Fibroblast of upper back skin (primary cell): ENCODE measurements at regions not wholly inside any gene's neighbourhood (a gene's known extent, or its start where the extent isn't known, plus 50 kb on each side); places are given as distances from the start of the nearest gene placed in this dataset.
"Not testable (repeated sequence)": the region's sequence is repeated elsewhere in the genome, so short reads cannot be mapped to it uniquely, and the experiment has no call there.

Experiments
- DNase-seq: peaks from one replicate; pipeline ENCODE4 v3.0.0-alpha.2; 2013

DNA sequence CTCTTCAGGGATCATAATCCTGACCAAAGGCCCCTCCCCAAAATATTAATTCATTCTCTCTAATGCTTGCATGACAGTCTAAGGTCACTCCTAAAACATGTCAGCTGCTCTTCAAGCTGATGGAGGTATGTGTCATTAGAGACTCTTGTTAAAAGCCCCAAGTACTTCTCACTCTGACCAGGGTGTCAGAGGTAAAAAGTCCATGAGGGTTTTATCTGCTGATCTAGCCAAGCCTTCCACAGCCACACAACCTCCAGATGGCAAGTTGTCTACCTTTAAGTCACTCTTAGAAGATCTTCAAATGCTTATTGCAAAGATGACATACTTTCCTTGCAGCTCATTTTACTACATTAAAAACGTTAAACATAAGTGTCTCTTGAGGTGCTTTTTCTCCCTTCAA is 83.6 kb upstream of the ETAA1 start:
- DNase-seq = no peak

DNA sequence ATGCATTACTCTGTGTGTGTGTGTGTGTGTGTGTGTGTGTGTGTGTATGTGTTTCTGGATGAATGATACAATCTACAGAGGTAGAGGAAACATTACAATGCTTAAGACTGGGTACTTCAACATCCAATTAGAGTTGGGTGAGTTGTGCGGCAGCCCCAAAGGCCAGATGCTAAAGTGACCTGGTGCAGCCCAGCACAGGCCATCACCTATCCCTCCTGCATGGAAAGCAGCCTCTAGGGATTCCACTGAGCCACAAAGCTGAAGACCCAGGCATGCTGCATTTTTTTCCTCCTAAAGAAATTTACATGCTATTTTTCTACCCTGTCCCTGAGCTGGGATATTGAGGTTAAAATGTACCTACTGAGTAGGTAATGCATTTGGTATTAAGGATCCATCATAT is 79.1 kb upstream of the ETAA1 start:
- DNase-seq = no peak

DNA sequence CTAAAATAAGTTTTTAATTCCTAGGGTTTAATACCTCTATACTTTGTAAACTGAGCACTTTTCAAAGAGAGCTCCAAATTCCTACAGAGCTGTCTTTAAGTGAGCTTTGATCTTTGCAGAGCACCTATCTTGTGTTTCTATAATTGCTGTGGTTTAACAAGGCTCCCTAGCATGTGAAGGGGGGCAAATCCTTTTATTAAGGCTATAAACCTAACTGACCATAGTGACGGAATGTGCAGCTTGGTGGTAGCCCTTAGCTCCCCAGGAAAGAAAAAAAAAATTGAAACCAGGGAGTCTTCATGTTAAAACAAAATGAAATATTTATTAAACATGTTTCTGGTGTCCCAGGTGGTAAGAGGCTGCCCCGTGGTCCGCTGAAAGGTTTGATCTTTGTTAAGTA is 78.6 kb upstream of the ETAA1 start:
- no peak for DNase-seq

DNA sequence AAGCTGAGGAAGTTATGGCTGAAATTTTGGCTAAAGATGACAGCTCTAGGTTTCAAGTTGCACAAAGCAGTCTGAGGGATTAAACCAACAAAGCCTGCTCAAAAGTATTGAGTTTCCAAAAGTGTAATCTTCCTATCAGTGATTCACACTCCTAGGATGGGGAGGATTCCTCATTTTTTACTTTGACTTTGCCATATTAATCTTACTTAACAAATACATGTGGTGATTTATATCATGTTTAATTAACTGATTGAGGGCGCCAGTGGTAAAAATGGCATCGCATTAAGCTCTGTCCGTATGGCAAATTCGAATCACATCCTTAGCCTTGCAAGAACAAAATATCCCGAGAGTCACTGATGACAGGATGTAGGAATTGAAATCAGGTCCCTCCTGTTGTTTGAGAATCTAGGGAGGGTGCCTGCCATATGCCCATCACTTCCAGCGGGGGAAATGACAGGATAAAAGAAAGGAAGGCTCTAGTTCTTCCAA is 78.1 kb upstream of the ETAA1 start:
- no peak for DNase-seq

DNA sequence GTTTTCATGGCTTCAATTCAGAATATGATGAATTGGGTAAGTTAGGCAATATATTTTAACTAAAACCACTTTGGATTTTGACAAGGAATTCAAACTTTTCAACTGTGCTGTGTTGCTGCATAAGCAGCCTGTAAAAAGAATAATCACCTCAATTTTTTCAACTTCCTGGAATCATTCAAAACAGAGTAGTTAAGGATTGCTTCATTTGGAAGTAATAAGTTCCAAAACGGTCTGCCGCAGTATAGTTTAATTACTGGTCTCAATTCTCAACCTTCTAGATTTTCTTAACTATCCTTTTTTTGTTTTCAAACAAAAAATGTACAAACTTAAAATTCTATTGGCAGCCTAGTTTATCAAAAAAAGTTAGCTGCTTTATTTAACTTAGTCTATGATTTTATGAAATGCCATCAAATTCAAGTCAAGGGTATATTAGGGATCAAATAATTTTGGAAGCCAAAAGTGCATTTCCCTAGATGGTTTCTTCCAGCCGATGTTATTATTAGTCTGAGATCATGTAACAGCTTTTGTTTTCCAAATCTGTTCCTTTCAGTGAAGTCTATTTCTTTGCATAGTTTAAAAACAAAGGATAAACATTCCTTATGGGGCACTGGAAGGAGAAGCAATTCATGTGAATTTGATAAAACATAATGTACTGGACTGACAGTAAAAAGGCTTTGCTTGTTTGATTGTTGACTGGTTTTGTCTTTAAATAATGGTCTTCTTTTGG is 76.1 kb upstream of the ETAA1 start:
- DNase-seq = no peak

- no peak for DNase-seq
Measured at GRCh38 chr2:67321588-67321903, 75.6 kb upstream of the ETAA1 start.

DNA sequence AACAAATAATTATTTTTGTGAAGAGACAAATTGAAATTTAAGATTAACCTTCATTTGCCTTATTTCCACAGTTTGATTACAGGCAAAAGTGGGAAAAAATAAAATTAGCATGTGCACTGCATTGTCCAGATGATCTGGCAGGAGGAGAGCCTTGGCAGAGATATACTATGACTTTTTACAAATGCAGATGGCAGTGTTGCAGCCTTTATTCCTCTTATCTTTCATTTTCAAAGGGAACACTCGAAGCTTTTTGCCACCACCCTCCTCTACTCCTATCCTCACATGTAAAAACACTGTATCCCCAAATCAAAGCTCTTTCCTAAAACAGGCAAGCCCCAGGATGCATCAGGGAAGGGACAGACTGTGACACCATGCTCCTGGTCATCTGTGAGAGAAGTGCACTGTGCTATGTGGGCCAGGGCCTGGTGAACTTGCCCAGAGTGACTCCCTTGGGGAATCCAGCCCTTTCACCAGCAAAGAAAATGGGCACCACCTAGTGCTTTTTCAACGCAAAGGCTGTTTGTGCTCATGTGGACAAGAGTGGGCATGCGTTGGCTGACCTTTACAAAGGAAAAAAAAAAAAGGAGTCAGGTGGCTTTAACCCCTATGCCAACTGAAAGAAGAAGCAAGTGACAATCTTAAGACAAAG is 74.7 kb upstream of the ETAA1 start:
- DNase-seq = no peak

GRCh38 chr2:67323209-67323991 is 73.7 kb upstream of the ETAA1 start:
- no peak for DNase-seq

DNA sequence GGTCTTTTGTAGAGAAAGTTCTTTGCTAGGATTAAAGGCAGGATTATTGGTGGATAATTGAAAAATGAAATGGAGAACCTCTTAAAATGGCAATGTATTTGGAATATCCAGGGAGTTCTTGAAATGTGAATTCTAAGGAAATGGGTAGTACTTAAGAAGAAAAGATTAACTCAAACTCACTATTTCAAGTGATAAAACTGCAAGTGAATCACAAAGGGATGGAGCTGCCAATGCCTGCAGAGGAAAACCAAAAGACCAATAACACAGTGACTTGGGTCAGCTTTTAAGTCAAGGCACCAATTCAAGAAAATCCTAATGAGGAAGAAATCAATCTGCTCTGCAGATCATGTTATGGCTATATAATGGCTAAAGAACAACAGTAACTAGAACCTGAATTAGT is 67.6 kb upstream of the ETAA1 start:
- DNase-seq = no peak

DNA sequence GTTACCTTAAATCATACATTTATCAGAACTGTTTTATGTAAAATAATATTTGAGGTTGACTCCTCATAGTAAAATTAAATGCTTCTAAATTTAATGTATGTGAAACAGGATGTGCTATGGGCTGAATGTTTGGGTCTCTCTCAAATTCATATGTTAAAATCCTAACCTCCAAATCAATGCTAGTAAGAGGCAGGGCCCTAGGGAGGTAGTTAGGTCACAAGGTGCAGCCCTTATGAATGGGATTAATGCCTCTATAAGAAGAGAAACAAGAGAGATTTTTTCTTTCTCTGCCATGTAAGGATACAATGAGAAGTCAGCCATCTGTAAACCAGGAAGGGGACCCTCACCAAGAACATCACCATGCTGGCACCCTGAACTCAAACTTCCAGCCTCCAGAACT is 67.2 kb upstream of the ETAA1 start:
- DNase-seq = no peak

- DNase-seq = not testable (repeated sequence)
Measured at GRCh38 chr2:67331419-67332086, 65.6 kb upstream of the ETAA1 start.

- DNase-seq = no peak
Measured at GRCh38 chr2:67337903-67338302, 59.2 kb upstream of the ETAA1 start.

GRCh38 chr2:67338601-67339233 is 58.4 kb upstream of the ETAA1 start:
- DNase-seq = no peak

DNA sequence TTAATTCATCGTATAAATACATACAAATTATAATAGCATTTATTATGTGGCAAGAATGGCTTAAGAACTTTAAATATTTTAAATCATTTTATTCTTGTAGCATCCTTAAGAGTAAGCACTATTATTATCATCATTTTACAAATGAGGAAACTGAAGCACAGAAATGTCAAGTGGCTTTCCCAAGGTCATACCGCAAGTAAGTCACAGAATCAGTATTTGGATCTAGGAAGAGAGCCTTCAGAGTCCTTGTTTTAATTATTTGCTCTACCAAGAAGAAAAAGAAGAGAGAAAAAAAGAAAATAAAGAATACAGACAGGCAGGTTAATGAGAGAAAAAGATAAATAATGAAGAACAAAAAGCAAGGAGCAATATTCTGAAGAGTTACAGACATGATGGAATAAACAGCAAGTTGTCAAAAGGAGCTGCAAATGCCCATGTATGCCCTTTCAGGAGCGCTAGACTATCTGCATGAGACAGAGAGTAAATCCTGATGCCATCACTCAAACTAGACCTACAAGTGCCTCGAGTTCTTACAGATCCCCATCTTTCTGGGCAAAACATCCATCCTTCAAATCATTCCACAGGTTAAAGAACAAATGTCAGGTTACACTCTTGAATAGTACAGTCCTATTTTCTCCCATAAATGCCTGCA is 57.8 kb upstream of the ETAA1 start:
- DNase-seq = no peak

DNA sequence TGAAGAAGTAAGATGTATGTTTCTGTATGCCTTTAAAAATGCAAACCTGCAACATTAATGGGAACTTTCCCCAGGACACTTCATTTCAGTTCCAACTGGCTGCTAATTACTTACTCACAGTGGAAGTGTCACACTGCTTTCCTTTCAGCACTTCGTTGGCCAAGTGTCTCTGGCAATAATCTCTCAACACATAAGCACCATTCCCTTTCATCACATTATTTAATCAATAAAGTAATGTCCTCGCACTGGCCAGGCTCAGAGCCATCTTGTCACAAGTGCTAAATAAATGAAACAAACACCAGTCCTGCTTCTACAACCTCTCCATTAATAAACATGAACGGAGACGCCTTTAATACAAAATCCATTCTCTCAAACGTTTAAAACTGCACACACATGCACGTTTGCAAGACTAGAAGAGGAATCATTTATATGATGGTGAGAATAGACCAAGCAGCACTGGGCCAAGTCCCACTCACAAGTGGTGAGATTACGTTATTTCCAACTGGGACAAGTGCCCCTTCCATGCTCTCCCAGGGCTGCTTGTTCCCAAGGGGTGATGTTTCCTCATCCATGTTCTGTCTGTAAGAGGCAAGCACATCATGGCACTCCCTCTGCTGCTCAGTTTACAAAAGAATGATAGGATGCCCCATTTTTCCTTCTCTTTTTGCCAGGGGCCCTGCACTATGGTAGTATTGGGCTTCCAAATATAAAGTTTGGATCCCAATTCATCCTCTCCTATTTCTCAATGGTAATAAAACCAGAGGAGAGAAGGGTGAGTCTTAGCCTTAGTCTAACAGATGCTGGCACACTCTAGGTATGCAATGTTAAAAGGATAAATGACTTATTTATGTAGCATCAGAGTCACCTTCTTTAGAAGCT is 56.8 kb upstream of the ETAA1 start:
- no peak for DNase-seq

- DNase-seq = no peak
Measured at GRCh38 chr2:67341012-67341318, 56.2 kb upstream of the ETAA1 start.

DNA sequence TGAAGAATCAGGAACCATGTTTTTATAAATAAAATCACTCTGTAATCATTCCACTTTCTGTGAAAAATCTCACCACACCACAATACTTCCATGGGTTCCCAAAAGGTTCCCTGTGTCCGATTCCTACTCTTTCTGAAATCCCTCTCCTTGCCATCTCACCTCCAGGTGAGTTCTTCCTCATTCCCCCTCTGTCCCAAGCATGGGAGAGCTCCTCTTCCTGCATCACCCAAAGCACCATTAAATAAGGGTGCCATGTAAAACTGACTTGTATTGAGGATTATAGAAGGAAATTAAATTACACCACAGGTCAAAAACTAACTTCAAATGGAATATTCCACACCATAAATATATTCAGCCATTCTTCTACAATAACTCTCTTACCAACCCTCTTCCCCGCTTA is 55.8 kb upstream of the ETAA1 start:
- no peak for DNase-seq

- no peak for DNase-seq
Measured at GRCh38 chr2:67342394-67342793, 54.7 kb upstream of the ETAA1 start.

DNA sequence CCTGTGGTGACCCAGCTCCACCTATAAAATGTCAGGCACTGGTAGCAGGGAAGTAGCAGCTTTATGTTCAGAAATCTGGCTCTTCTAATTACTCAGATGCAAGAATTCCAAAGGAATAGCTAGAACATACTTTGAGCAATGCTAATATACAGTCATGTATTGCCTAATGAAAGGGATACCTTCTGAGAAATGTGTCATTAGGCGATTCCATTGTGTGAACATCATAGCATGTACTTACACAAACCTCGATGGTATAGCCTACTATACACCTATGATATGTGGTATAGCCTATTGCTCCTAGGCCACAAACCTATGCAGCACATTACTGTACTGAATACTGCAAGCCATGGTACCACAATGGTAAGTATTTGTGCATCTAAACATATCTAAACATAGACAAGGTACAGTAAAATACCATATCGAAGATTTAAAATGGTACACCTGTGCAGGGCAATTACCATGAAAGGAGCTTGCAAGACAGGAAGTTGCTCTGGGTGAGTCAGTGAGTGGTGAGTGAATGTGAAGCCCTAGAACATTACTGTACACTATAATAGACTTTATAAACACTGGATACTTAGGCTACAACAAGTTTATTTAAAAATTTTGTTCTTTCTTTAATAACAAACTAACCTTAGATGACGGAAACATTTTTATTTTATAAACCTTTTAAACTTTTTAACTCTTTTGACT is 50.3 kb upstream of the ETAA1 start:
- DNase-seq = peak; percentile 14
